Activated CD4-positive, alpha-beta T cell treated with anti-CD3 and anti-CD28 coated beads, Interleukin-2, amount 50 U/mL, for 4 hours (primary cell): ENCODE measurements at regions not wholly inside any gene's neighbourhood (a gene's known extent, or its start where the extent isn't known, plus 50 kb on each side); places are given as distances from the start of the nearest gene placed in this dataset.

Source experiments
- DNase-seq, 2 experiments: peaks; one replicate each; pipeline ENCODE4 v3.0.0-alpha.2; 2020

DNA sequence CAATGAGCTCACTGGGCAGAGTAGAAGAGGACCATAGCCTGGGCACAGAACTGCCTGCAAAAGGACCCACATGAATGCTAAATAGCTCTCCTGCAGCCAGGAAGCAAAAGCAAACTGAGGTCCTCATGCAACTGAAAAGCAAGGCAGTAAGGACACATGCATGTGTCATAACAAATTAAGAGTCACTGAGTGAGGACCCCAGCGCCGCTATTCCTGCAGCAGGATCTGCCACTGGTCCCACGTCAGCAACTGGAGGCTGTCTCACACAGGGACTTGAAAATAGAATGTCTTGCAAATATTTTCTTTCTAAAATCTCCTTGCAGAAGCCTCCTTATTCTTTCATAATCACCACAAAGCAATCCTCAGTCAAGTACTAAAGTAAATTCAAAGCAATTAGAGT, 559.6 kb upstream of the DAB1 start:
- DNase-seq: no peak

DNA sequence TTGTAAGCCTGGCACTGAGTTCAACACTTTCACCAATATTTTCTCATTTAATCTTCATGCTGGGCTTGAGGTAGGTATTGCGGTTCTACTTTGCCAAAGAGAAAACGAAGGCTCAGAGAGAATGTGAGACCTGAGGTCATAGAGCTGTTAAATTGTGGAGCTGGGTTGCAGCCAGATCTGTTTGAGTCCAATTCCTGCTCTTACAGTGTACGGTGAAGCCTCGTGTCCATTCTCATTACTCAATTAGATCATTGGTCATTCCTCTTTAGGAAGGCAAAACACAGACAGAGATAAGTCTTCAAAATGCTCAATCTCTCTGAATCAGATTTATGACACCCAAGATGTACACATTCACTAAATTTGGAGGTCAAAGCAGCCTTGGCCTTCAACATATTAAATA, 559.0 kb upstream of the DAB1 start:
- no peak for DNase-seq

DNA sequence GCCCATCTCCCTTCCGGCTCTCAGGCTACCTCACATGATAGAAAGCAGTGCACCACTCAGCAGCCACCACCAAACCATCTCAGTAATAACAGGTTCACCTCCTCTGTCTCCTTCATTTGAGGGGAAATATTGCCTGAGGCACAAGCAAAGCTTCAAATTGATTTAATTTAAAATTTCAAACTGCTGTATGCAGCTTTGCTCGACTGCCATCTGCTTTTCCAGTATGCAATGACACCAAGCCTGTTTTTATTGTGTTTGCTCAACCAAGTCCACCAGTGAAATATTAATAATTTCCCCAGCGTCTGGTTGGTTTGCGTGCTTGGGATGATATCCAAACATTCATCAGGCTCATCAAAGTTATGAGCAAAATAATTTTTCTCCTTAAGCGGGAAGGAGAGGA, 552.4 kb upstream of the DAB1 start:
- DNase-seq: no peak

DNA sequence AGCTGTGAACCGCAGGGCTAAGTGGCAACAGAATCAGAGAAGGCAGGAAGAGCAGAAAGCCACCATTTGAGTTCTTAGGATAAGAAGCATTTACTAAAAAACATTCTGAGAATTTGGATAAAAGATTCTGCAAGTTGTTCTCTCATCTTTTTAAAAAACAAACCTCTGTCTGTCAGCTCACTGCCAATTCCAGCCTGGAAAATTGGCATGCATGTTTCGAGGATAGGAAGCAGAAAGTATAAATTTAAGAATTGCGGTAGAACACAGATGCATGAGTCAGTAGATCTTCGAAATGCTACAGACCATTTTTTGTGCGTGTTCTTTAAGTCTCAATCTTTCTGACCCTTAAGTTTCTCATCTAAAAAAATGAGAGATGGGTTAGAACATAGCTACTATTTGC, 544.5 kb upstream of the DAB1 start:
- DNase-seq: no peak

DNA sequence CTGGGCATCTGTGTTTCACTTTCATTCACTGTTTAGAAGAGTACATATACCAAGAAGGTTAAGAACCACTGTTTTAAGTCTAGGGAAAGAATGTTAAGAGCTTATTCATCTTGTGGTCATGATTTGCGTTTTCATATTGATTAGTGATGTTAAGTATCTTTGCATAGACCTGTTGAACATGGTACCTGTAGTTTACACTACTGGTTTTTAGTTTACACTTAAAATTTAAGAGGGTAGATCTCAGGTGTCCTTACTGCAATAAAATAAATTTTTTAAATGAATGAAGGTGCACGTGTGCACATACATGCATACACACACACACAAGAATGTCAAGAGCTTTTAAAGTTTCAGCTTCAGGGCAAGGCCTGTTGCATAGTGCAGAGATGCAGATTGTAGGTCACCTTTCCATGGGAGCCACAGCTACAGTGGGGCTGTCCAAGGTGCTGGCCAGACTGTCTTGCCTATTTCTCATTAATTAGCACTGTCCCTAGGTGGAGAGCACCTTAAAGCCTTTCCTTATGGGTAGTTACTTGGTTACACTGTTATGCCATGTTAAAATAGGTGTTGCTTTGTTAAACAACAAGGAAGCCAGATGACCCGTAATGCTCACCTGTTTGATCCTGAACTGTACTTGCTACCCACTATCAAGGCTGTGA, 543.0 kb upstream of the DAB1 start:
- no peak for DNase-seq

DNA sequence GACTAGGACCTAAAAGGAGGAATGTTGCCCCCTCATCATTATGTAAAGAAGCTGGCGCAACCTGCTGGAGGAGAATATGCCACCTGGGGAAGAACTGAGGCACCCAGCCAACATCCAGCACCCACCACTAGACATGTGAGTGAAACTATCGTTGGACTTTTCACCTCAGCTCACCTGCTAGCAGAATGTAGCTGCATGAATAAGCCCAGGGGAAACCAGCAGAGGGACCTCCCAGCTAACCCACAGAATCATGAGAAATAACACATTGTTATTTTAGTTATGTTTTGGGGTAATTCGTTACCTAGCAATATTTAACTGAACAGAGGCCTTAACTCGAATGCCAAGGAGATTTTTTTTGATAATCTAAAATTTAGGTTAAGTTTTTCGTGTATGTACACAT, 542.5 kb upstream of the DAB1 start:
- no peak for DNase-seq

DNA sequence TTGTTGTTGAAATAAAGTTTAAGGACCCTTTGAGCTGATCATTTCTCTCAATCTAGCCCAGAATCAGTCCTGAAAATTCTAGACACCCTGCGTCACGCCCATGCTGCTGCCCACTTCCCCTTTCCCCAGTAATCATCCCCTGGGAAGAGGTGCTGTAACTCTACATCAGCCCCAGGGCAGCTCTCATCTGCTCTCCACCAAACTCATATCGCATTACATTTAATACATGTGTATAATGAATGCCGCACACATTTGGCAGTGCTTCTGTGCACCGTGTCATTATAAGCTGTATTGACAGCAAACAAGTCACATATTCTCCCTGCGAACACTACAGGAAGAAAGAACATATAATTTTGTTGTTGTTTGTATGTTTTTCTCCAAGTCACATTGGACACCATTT, 539.7 kb upstream of the DAB1 start:
- no peak for DNase-seq

DNA sequence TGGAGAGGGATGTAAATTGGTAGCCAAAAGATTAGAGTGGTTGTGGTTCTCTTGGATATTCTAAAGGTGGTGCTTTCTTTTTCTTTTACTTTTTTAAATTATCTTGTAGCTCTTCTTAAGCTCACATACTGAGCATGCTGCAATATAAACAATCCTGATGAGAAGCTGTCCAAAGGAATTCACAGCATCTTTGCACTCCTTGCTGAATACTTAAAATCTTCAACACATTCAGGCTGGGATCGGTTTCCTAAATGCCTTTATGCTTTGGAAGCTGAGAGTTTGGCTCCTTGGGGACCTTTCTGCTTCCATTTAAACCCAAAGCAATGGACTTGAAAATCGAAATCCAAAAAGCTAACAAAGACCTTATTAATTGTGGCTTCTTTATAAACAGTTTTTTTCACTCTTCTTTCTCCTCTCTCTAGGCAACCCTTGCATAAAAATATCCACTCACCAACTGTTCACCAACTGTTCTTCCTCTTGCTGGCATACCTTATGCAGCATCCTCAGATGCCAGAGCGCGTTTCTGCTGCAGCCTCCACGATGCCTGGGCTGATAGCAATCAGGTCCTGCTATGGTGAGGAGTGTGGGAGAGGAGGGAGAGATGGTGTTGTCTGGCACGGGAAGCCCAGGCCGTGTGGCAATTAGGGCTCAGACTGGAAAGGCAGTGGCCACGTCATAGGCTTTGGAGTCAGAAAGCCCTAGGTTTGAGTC, 535.8 kb upstream of the DAB1 start:
- DNase-seq: no peak

DNA sequence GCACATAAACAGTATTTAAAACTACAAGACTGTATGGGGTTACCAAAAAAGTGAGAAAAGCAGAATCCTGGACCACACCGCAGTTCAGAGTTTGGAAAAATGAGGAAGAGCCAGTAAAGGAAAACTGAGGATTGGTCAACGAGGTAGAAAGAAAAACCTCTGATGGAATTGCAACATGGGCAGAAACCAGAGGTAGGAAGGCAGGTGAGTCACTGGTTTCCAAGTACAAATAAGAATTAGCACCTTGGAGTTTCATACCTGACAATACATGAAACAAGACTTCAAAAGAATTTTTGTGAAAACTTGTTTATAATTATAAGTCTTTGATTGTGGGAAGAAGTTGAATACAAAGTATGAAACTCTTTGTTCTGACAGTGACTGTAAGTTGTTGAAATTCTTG, 533.7 kb upstream of the DAB1 start:
- DNase-seq: no peak

DNA sequence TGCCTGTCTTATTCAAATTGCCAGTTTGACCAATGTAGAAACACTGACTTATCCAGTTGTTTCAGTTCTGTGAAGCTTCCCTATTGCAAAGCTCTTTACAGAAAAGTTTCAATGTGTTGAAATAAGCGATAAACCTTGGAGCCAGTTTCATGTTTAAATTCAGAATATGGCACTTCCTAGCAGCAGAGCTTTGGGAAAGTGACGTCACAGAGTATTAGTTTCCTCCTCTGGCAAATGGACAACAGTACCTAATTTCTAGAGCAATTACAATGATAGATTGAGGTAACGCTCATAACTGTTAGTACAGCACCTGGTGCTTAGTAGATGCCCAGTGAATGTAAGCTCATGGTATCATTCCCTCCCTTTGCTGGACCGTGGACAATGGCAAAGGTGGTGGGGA, 527.5 kb upstream of the DAB1 start:
- no peak for DNase-seq

DNA sequence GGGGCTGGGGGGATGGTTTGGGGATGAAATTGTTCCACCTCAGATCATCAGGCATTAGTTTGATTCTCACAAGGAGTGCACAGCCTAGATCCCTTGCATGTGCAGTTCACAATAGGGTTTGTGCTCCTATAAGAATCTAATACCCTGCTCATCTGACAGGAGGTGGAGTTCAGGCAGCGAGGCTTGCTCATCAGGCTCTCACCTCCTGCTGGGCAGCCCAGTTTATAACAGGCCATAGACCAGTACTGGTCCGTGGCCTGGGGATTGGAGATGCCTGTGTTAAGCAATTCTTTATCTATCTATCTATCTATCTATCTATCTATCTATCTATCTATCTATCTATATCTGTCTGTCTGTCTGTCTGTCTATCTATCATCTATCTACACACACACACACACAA, 525.3 kb upstream of the DAB1 start:
- no peak for DNase-seq

DNA sequence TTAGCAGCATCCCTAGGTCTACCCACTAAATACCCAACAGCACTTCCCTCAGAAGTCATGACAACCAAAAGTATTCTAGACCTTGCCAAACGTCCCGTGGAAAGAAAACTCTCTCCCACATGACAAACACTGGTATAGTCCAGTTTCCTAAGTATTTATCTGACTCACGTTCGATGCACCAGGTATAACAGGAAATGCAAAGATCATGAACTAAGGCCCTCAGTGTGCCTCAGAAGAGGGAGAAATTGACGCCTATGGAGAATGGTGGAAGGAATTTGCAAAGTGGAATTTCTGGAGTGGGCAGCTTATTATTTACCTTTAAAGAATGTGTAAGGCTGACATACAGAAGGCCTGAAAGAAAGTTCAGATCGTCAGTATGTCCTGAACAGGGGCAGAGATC, 523.6 kb upstream of the DAB1 start:
- no peak for DNase-seq

DNA sequence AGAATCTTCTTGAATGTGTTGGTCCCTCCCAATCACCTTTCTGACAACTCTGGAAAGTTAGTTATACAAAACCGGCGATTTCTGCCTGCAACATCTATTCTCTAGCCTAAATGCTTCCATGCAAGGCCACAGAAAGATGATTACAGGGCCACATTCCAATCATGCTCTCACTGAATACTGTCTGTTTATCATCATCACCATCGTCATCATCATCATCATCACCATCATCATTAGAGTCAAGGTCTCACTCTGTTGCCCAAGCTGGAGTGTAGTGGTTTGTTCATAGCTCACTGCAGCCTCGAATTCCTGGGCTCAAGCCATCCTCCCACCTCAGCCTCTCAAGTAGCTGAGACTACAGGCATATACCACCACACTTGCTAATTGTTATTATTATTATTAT, 521.2 kb upstream of the DAB1 start:
- no peak for DNase-seq

DNA sequence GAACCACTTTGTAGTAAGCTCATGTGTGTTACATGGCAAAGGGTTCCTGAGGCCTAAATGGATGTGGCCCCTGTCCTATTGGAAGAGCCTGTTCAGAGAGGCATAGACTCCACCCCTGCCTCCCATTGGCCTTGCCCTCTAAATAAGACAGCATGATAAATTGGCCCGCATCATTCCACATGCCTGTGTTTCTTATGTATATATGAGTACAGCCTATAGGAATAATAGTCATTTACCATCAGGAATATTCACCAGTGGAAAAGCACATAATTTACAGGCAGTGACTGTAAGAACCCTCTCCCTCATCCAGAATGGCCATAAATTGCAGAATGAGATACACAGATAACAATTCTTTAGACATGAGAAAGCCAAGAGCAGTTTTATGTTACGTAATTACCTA, 519.5 kb upstream of the DAB1 start:
- DNase-seq: no peak

DNA sequence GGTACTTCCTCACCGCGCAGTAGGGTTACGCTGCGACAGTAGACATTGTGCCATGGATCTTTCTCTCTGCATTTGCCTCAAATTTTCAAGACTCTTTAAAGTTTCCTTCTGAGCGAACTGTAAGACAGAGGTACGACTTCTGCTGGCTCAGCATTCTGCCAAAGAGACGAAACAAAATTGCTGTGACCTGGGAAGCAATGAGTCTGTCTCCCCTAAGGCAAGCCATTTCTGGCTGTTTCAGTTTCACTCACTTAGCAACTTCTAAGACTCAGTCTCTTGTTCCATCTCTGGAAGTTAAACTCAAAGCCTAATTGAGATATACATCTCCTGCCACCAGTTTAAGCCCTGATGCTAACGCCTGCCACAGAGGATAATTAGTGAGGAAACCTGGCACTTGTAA, 510.9 kb upstream of the DAB1 start:
- no peak for DNase-seq

DNA sequence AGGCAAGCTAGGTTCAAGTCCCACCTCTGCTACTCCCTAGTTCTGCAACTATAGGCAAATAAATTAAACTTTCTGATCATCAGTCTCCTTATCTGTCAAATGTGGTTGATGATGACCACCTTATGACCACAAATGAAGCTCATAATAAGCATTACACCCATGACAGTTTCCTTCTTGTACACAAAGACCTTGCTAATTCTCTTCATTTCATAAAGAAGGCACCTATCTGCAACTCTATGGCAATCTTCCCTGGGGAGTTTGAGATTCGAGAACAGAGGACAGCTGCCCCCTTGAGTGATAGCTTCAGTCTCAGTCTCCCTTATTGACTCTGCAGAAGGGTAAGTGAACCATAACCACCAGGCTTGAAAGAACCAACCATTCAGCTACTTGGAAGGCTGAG, 503.1 kb upstream of the DAB1 start:
- DNase-seq: no peak

DNA sequence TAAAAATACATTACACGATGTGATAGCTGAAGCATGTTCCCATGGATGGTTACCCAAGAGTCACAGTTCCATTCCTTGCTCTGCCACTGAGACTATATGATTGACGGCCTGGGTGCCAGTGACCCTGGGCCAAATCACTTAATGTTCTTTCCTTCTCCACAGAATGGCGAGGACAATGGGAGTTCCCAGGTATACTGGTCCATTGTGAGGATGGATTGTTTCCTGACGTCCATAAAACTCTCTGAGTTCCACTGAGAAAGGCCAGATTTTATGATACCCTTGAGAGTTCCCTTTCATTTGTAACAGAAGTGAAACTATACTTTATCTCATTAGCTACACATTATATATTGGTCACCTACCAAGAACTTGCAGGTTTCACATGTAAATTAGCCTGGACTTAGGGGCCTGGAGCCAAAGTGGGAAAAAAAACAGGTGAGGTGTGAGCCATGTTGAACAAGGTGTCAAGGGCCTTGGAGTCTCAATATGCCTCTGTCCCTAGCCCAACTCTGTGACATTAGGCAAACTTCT, 502.2 kb upstream of the DAB1 start:
- DNase-seq: no peak

DNA sequence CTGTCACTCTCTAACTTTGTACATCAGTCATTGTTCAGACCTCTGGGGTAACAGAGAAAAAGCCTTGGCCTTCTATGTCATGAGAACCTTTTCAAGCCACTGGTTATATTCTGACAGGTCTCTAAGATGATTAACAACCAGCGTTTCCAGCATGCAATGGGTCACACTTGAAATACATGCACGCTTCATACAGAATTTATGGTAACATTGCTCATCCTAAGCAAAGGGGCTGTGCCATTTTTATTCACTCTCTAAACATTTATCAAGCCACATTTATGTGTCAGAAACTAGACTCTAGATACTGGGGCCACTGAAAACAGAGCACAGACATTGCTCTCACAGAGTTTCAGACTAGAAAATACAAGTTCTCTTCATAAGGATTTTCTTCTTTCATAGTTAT, 501.4 kb upstream of the DAB1 start:
- no peak for DNase-seq

DNA sequence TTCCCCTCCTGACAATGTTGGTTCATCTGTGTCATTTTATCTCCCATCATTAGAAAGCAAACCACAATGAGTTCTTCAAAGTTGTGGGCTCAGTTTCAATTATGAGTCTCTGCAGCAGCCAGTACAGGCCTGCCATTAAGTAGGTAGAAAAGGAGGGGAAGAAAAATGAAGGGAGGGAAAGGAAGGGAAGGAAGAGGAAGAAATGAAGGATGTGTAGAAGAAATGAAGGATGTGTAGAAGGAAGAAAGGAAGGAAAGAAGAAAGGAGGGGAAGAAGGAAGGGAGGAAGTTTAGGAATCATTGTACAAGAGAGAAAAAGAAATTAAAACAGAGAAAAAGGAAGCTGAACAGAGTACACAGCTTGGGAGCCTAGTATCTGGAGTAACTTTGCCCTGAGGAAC, 498.3 kb upstream of the DAB1 start:
- no peak for DNase-seq

DNA sequence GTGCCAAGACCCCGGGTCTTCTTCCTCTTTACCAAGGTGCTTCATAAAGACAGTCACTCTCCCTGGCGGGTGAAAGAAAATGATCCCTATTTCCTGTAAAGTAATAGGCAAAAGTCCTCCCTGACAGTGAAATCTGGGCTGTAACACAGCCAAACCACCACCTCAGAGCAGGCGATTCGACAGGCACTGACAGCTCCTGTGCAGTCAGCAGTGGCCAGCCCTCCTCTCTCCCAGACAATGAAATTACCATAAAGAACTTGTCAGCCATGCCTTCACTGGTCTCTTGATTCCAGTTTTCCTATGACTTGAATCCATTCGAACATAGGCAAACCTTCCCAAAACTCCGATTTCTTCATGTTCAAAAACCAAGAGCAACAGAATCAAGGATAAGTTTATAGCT, 492.2 kb upstream of the DAB1 start:
- DNase-seq: no peak

DNA sequence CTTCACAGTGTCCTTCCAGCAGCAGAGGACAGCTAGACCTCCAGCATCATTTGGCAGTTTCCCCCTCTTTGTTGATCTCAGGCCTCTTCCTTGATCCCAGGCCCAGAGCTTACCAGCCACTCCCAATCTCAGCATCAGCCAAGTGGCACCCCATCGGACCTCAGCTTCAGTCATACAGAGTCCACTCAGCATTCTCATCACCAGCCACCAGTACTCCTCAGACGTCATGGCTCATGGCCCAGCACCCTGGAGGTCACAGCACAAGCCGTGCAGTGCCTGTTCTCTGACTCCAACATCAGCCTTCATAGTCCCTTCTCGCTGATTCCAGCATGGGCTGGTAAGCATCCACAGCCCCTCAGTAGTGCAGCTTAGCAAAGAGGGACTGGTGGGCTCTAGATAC, 487.6 kb upstream of the DAB1 start:
- no peak for DNase-seq

DNA sequence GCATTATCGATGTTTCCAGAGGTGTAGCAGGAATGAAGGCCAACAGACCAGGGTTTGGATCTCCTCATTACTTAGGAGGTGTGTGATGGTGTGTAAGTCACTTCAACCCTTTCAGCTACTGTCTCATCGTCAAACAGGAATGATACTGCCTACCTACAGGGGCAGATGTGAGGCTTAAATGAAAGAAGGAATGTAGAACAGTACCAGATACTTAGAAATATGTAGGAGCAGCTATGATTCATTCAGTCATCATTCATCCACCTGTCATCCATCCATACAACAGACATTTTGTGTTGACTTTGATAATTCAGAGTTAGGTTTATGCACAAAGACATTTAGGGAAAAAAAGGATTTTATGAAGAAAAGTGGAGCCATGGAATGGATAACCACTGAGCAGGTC, 486.9 kb upstream of the DAB1 start:
- DNase-seq: no peak

DNA sequence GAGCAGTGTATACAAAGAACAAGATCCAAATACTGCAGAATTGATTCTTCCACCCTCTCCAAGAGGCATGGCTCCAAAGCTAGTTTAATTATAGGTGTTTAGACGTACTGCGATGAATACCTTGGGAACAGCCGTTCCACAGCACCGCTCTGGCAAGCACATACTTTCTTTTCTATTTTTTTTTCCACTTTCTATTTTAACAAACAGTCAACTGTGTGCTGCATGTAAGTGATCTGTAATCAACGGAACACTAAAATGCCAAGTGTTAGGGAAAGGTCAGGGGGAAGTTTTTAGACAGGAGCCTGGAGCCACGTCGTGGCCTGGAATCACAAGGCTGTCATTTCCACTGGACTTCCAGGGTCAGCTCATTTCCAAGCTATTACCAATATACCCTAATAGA, 486.4 kb upstream of the DAB1 start:
- no peak for DNase-seq

DNA sequence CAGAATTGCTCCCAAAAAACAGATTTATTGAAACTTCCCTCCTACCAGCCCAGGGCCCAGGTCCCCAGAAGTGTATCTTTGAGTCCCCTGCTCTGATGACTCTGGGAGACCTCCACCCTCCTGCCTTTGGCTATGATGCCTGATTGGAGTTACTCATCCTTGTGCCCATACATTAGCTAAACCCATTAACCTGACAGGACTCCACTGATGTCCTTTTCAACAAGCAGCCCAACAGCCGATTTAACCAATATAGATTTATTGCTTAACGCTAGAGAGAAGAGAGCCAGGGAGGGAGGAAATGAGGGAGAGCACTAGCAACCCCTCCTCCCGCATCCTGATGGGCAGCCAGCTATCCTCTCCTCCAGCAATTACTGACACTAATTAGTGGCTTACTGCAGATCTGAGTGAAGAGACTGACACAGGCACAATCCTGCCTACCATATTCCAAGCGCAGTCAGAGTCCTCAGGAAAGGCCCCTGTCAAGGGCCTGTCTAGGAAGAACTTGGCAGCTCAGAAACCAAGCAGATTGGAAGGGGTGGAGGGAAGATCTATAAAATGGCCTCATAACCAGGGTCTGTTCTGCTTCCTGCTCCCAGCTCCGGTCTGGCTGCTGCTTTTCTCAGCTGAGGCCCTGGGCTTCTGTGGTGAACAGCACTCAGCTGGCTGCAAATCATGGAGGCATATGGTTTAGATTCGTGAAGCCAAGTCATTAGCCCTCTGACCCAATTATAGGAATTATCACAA, 484.5 kb upstream of the DAB1 start:
- no peak for DNase-seq
